GM12878 (cell line): ENCODE measurements at regions not wholly inside any gene's neighbourhood (a gene's known extent, or its start where the extent isn't known, plus 50 kb on each side); places are given as distances from the start of the nearest gene placed in this dataset.

Source experiments
- ATAC-seq: fragments of 200-7000 bp; cut with Tn5 transposase; 3 replicates; pipeline ENCODE4 v1.9.1; 2020; ENCODE audit warnings: mild to moderate bottlenecking, moderate library complexity
- BruUV-seq: library from RNA; stranded (reverse); fragments of 400-500 nt; replicated peaks from 2 replicates; lab custom pipeline; 2021; lab: Mats Ljungman, UMichigan
- CTCF ChIA-PET: fragments of 300-600 bp; sonication (Branson Sonifier 250); formaldehyde crosslinking; extraction: SDS; loops from one replicate; lab custom pipeline; 2021; ENCODE audit warnings: inconsistent platforms; lab: Yijun Ruan, JAX
- POLR2A ChIA-PET: fragments of 350-600 bp; formaldehyde crosslinking; extraction: SDS; loops from one replicate; lab custom pipeline; 2021; ENCODE audit warnings: inconsistent platforms; lab: Charles Lee
- RAD21 ChIA-PET: fragments of 300-600 bp; sonication (Branson Sonifier 250); formaldehyde crosslinking; loops from one replicate; lab custom pipeline; 2023; ENCODE audit warnings: antibody characterized with exemption; ENCODE audit not compliant: unreplicated experiment; lab: Charles Lee
- SMC1A ChIA-PET: fragments of 300-600 bp; sonication (Branson Sonifier 250); formaldehyde crosslinking; loops from one replicate; lab custom pipeline; 2023; ENCODE audit not compliant: unreplicated experiment, uncharacterized antibody; lab: Charles Lee
- DNase-seq: peaks from one replicate; pipeline ENCODE4 v3.0.0-alpha.2; 2011; ENCODE audit warnings: low read depth, low spot score
- FAIRE-seq: peaks from 3 replicates; lab custom pipeline; 2011; peaks lifted over from hg19 to GRCh38; lab: Jason Lieb, UNC
- H2AFZ ChIP-seq: 2 replicates; pipeline ENCODE4 v1.6.0; 2011; ENCODE audit warnings: low read depth, low read length, control low read depth; ENCODE audit not compliant: control insufficient read depth
- H3K27ac ChIP-seq: 2 replicates; pipeline ENCODE4 v1.5.1; 2011; ENCODE audit warnings: control low read depth; ENCODE audit not compliant: control insufficient read depth, insufficient read depth
- H3K27me3 ChIP-seq, 2 experiments: replicated peaks in 1 of 2; 2 replicates each; pipeline versions ENCODE4 v1.6.0 to v1.6.1; 2011; ENCODE audit warnings: low read length in 1 of 2; ENCODE audit not compliant: control insufficient read depth in 2 of 2, insufficient read depth in 2 of 2
- H3K36me3 ChIP-seq, 2 experiments: 2 replicates each; pipeline ENCODE4 v1.5.1; 2011; ENCODE audit warnings: low read length in 1 of 2; ENCODE audit not compliant: control insufficient read depth in 2 of 2, insufficient read depth in 2 of 2
- H3K4me1 ChIP-seq: 2 replicates; pipeline ENCODE4 v1.6.1; 2011; ENCODE audit warnings: mild to moderate bottlenecking, low read length, moderate library complexity, mixed read lengths; ENCODE audit not compliant: control insufficient read depth, insufficient read depth
- H3K4me2 ChIP-seq: 2 replicates; pipeline ENCODE4 v1.6.0; 2011; ENCODE audit warnings: control low read depth; ENCODE audit not compliant: control insufficient read depth, insufficient read depth
- H3K4me3 ChIP-seq: fragments of 200-600 bp; sonication (generic); 2 replicates; pipeline ENCODE4 v1.5.1; 2016
- H3K79me2 ChIP-seq: 2 replicates; pipeline ENCODE4 v1.6.0; 2011; ENCODE audit warnings: low read length; ENCODE audit not compliant: control insufficient read depth, insufficient read depth
- H3K9ac ChIP-seq: 2 replicates; pipeline ENCODE4 v1.8.0; 2011; ENCODE audit warnings: low read length, control low read depth, mixed read lengths; ENCODE audit not compliant: control insufficient read depth, insufficient read depth
- H3K9me3 ChIP-seq: replicated peaks from 3 replicates; pipeline ENCODE4 v1.5.1; 2011; ENCODE audit warnings: mild to moderate bottlenecking, low read length; ENCODE audit not compliant: control insufficient read depth, insufficient read depth
- H4K20me1 ChIP-seq: 2 replicates; pipeline ENCODE4 v1.6.0; 2011; ENCODE audit not compliant: control insufficient read depth, insufficient read depth
- ATF7 ChIP-seq: fragments of 450-650 bp; IDR thresholded peaks from 2 replicates; pipeline ENCODE4 v1.6.1; 2016; ENCODE audit warnings: low read depth, mild to moderate bottlenecking
- CBX5 ChIP-seq: sonication (generic); IDR thresholded peaks from 2 replicates; pipeline ENCODE4 v1.6.1; 2016; ENCODE audit warnings: low read depth, moderate library complexity, mild to moderate bottlenecking, inconsistent platforms
- CEBPB ChIP-seq, 2 experiments: fragments of 150-350 bp in 1 of 2; IDR thresholded peaks; 2 replicates each; pipeline ENCODE4 v1.6.1; 2012 to 2014; ENCODE audit warnings: low read depth in 2 of 2, low read length in 2 of 2, borderline replicate concordance in 1 of 2, inconsistent platforms in 1 of 2
- ESRRA ChIP-seq: IDR thresholded peaks from 2 replicates; pipeline ENCODE4 v1.6.1; 2012; ENCODE audit warnings: mild to moderate bottlenecking, low read length, improper control_type of control experiment
- FOXK2 ChIP-seq: fragments of 450-650 bp; IDR thresholded peaks from 2 replicates; pipeline ENCODE4 v1.6.1; 2017; ENCODE audit warnings: mild to moderate bottlenecking, moderate library complexity
- HDGF ChIP-seq: fragments of 450-650 bp; IDR thresholded peaks from 2 replicates; pipeline ENCODE4 v1.6.1; 2016; ENCODE audit warnings: antibody characterized with exemption
- IKZF2 ChIP-seq, 2 experiments: fragments of 450-650 bp; IDR thresholded peaks; 2 replicates each; pipeline ENCODE4 v1.6.1; 2017; ENCODE audit warnings: mild to moderate bottlenecking in 2 of 2, moderate library complexity in 2 of 2
- MEF2A ChIP-seq: IDR thresholded peaks from 2 replicates; pipeline ENCODE4 v1.6.1; 2011; ENCODE audit warnings: low read depth, mild to moderate bottlenecking, low read length, moderate library complexity; ENCODE audit not compliant: insufficient read depth
- MTA2 ChIP-seq: fragments of 450-650 bp; IDR thresholded peaks from 2 replicates; pipeline ENCODE4 v1.6.1; 2016; ENCODE audit warnings: low read depth, mild to moderate bottlenecking, moderate library complexity
- MXI1 ChIP-seq: fragments of 150-350 bp; IDR thresholded peaks from 2 replicates; pipeline ENCODE4 v1.6.1; 2011; ENCODE audit warnings: low read depth, mild to moderate bottlenecking, inconsistent platforms, low read length, improper control_type of control experiment
- MYB ChIP-seq: fragments of 150-350 bp; IDR thresholded peaks from 2 replicates; pipeline ENCODE4 v1.6.1; 2014; ENCODE audit warnings: mild to moderate bottlenecking, low read depth, low read length, borderline replicate concordance
- NR2C1 ChIP-seq: fragments of 450-650 bp; IDR thresholded peaks from 2 replicates; pipeline ENCODE4 v1.6.1; 2017; ENCODE audit warnings: antibody characterized with exemption, mild to moderate bottlenecking, moderate library complexity
- NR2C2 ChIP-seq: IDR thresholded peaks from 2 replicates; pipeline ENCODE4 v1.6.1; 2011; ENCODE audit warnings: borderline replicate concordance, low read depth; ENCODE audit not compliant: control insufficient read depth, insufficient read length
- RELA ChIP-seq: fragments of 450-650 bp; IDR thresholded peaks from 2 replicates; pipeline ENCODE4 v1.8.0; 2014; ENCODE audit warnings: borderline replicate concordance; ENCODE audit not compliant: partially characterized antibody
- RUNX3 ChIP-seq: IDR thresholded peaks from 2 replicates; pipeline ENCODE4 v1.6.1; 2012; ENCODE audit warnings: low read length, inconsistent platforms
- SREBF2 ChIP-seq: IDR thresholded peaks from 2 replicates; pipeline ENCODE4 v1.6.1; 2012; ENCODE audit warnings: mild to moderate bottlenecking, low read length
- SRF ChIP-seq, 2 experiments: IDR thresholded peaks; 2 replicates each; pipeline ENCODE4 v1.6.1; 2011; ENCODE audit warnings: low read depth in 2 of 2, low read length in 2 of 2, mild to moderate bottlenecking in 1 of 2, moderate library complexity in 1 of 2
- TBL1XR1 ChIP-seq: IDR thresholded peaks from 2 replicates; pipeline ENCODE4 v1.6.1; 2012; ENCODE audit warnings: low read depth, low read length, improper control_type of control experiment
- WGBS: methylation state at CpG from one replicate; pipeline ENCODE4 v1.1.6; 2016; ENCODE audit warnings: low lambda C conversion rate; ENCODE audit not compliant: insufficient replicate concordance, insufficient coverage; ENCODE audit errors: missing lambda C conversion rate; 5-methylcytosine and 5-hydroxymethylcytosine counted together
- in situ Hi-C: fragments of 300-500 bp; cut with MboI; formaldehyde crosslinking; loops from 9 replicates; pipeline ENCODE4 v1.14.3; 2018; ENCODE audit warnings: mixed read lengths
- intact Hi-C: fragments of 100-400 bp; cut with micrococcal nuclease; formaldehyde crosslinking; loops from one replicate; pipeline ENCODE4 v1.14.2; 2022; ENCODE audit not compliant: unreplicated experiment
- TF ChIP-seq, protein P1 (sequence below): fragments of 450-650 bp; formaldehyde crosslinking; IDR thresholded peaks from 2 replicates; pipeline ENCODE4 v1.5.0; 2022; ENCODE audit warnings: mild to moderate bottlenecking, missing genetic modification characterization
- TF ChIP-seq, protein P2 (sequence below): fragments of 450-650 bp; IDR thresholded peaks from 2 replicates; pipeline ENCODE4 v1.6.1; 2017; ENCODE audit warnings: borderline replicate concordance

GRCh38 chr6:167509853-167510220, 185.0 kb downstream of the TTLL2 start:
- H3K9me3 ChIP-seq, result no peaks in the 10 kb centered on the region
- 47% methylated on average over 10 of the region's 10 CpGs for WGBS
- SMC1A ChIA-PET, result no interaction called here
- H3K36me3 ChIP-seq, result no peaks in the 10 kb centered on the region
- DNase-seq (no peak), FAIRE-seq (no peak), ATAC-seq (no peak)
- in situ Hi-C loops, result no loop called here
- BruUV-seq, result no TSS peak
- H3K27ac ChIP-seq, result no peak overlapping the region
- H3K27me3 ChIP-seq, result no peaks in the 10 kb centered on the region; a peak in 1 of 4 replicates
- CTCF ChIA-PET, result no interaction called here
- H2AFZ ChIP-seq, result no peak overlapping the region
- TF ChIP-seq SRF (IDR thresholded peaks at IDR 0.05; ENCODE audit: low read depth in 2 of 2, low read length in 2 of 2) (no peak), ESRRA (no peak), CEBPB (IDR thresholded peaks at IDR 0.05; ENCODE audit: borderline replicate concordance in 1 of 2, low read depth in 2 of 2, low read length in 2 of 2) (no peak), HDGF (no peak), SREBF2 (no peak), MYB (no peak), TBL1XR1 (no peak), CBX5 (no peak), IKZF2 (IDR thresholded peaks at IDR 0.05) (no peak), FOXK2 (no peak), RELA (no peak), MEF2A (no peak), NR2C2 (no peak), RUNX3 (no peak), MTA2 (no peak), ATF7 (no peak), MXI1 (no peak), NR2C1 (no peak)
- TF ChIP-seq, protein P1, sequence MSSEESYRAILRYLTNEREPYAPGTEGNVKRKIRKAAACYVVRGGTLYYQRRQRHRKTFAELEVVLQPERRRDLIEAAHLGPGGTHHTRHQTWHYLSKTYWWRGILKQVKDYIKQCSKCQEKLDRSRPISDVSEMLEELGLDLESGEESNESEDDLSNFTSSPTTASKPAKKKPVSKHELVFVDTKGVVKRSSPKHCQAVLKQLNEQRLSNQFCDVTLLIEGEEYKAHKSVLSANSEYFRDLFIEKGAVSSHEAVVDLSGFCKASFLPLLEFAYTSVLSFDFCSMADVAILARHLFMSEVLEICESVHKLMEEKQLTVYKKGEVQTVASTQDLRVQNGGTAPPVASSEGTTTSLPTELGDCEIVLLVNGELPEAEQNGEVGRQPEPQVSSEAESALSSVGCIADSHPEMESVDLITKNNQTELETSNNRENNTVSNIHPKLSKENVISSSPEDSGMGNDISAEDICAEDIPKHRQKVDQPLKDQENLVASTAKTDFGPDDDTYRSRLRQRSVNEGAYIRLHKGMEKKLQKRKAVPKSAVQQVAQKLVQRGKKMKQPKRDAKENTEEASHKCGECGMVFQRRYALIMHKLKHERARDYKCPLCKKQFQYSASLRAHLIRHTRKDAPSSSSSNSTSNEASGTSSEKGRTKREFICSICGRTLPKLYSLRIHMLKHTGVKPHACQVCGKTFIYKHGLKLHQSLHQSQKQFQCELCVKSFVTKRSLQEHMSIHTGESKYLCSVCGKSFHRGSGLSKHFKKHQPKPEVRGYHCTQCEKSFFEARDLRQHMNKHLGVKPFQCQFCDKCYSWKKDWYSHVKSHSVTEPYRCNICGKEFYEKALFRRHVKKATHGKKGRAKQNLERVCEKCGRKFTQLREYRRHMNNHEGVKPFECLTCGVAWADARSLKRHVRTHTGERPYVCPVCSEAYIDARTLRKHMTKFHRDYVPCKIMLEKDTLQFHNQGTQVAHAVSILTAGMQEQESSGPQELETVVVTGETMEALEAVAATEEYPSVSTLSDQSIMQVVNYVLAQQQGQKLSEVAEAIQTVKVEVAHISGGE (CRISPR knock-in tag), result no peak
- TF ChIP-seq, protein P2, sequence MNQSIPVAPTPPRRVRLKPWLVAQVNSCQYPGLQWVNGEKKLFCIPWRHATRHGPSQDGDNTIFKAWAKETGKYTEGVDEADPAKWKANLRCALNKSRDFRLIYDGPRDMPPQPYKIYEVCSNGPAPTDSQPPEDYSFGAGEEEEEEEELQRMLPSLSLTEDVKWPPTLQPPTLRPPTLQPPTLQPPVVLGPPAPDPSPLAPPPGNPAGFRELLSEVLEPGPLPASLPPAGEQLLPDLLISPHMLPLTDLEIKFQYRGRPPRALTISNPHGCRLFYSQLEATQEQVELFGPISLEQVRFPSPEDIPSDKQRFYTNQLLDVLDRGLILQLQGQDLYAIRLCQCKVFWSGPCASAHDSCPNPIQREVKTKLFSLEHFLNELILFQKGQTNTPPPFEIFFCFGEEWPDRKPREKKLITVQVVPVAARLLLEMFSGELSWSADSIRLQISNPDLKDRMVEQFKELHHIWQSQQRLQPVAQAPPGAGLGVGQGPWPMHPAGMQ, result no peak
- intact Hi-C loops, result no loop called here
- H3K9ac ChIP-seq, result no peak overlapping the region
- H4K20me1 ChIP-seq, result no peaks in the 10 kb centered on the region
- POLR2A ChIA-PET, result no interaction called here
- no peaks in the 10 kb centered on the region for H3K4me1 ChIP-seq
- RAD21 ChIA-PET, result no interaction called here
- H3K4me2 ChIP-seq, result no peak overlapping the region
- no peaks in the 10 kb centered on the region for H3K79me2 ChIP-seq
- H3K4me3 ChIP-seq, result no peak overlapping the region
